Frontal cortex (tissue), 3 donors: ENCODE measurements at regions not wholly inside any gene's neighbourhood (a gene's known extent, or its start where the extent isn't known, plus 50 kb on each side); places are given as distances from the start of the nearest gene placed in this dataset.

Experiments
- DNase-seq, 2 donors: peaks; one replicate each; pipeline ENCODE4 v3.0.0; 2012; ENCODE audit warnings: low spot score in 2 of 2
- FAIRE-seq: peaks from 2 replicates; lab custom pipeline; 2012; peaks lifted over from hg19 to GRCh38; lab: Jason Lieb, UNC
- donor health status: control.
- donor health status: control.
- donor health status: control.

DNA sequence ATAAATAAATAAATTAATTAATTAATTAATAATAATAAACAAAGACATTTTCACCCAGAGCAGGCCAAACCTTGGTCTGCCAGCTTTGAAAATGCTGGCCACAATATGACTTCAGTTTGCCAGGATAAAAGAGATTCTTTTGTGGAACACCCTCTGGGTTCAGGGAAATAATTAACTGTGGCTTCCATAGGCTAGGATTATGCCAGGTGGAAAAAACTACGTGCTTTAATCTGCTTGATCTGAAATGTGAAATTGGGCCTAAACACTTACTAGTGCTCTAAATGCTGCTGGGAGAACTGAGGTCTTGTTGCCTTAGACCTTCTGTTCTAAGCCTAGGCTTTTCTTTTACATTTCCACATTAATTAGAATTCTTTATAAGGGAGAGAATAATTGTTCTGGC, 650.0 kb downstream of the DIAPH3 start:
- FAIRE-seq (no peak), DNase-seq (no peak)

DNA sequence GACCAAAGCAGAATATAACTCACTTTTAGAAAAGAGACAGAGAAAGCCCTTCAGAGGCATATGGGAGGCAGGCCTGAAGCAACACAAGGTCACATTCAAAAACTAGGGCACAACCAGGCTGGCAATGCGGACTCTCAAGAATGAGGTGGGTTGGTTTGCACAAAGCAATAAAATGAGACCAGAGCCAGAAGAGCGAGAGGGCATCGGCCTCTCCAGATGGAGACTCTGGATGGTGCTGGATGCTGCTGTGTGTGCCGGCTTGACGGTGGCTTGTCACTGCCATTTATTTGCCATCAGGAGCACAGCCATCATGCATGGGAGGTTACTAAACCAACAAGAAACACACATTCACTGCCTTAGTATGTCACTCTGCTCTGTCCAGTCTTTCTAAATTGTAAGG, 649.4 kb downstream of the DIAPH3 start:
- no peak for FAIRE-seq
- DNase-seq, result no peak

DNA sequence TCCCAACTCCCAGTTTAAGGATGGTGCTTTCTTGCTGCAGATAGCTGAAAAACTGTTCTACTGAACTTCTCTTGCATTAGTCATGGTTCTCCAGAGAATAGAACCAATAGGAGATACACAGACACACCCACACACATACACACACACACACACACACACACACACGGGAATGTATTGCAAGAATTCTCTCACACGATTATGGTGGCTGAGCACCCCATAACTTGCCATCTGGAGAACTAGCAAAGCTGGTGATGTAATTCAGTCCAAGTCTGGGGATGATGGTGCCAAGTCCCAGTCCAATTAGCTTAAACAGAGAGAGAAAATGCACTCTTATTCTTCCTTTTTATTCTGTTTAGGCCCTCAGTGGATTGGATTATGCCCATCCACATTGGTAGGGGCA, 643.9 kb downstream of the DIAPH3 start:
- no peak for DNase-seq
- no peak for FAIRE-seq

DNA sequence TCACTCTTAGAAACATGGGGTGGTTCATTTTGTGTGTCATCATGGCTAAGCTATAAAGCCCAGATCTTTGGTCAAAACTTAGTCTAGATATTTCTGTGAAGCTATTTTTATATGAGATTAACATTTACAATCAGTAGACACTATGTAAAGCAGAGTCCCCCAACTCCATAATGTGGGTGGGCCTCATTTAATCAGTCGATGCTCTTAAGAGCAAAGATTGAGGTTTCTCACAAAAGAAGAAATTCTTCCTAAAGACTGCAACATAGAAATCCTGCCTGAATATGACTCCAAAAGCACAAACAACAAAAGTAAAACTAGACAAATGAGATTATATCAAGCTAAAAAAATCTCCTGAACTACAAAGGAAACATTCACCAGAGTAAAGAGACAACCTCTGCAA, 642.2 kb downstream of the DIAPH3 start:
- no peak for DNase-seq
- no peak for FAIRE-seq

- DNase-seq, result no peak
- FAIRE-seq, result no peak
These were observed 641.1 kb downstream of the DIAPH3 start for GRCh38 chr13:59522652-59523051.

DNA sequence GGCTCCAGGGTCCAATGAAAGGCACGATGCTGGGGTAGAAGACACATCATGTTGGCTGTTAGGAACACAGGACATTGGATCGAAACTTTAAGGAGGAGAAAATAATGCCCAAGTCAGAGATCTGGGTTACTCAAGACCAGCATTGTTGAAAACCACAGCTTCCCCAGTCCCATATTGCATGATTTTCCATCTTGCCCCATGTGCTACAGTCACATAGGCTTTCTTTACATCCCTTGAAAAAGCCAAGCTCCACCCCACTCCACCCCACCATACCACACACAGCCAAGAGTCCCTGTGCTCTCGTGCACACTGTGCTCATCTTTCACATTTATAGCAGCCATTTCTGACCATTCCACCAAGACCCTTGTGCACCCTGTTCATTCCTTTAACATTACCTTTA, 636.2 kb downstream of the DIAPH3 start:
- FAIRE-seq (no peak), DNase-seq (no peak)

- FAIRE-seq (no peak), DNase-seq (peak; percentile 2 to 26)
These were observed 632.1 kb downstream of the DIAPH3 start for GRCh38 chr13:59531571-59532091.

DNA sequence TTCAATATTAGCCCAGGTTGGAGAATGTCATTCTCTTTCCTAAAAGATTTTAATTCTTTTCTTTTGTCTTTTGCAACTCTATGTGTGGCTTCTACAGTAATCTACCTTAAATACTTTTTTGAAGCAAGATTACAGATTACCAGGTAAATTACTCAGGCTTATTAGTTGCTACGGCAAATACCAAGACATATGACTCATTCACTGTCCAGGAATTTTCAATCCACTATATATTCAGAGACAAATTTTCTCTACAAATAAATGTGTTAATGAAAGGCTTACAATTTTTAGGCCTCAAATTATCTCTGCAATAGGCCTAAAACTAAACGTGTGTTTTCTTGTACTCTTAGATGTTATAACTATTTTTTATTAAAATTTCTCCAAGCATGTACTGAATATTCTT, 631.3 kb downstream of the DIAPH3 start:
- DNase-seq, result no peak
- FAIRE-seq, result no peak

- FAIRE-seq, result no peak
- DNase-seq, result no peak
These were observed 629.9 kb downstream of the DIAPH3 start for GRCh38 chr13:59533561-59534555.

DNA sequence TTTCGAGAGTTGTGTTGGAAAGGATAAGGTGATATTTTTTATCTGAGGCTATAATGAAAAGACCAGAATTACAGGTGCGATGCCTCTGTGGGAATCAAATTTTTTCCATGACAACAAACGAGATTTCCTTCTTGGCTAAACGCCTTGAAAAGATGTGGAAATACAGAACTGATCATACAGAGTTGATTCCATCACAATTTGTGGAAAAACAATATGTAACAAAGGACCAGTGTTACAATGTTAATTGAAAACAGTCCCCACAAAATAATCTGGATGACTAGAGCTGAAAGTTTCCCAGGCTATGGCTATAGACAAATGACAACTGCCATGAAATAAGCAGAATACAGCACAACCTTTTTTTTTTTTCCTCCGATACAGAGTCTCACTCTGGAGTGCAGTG, 628.9 kb downstream of the DIAPH3 start:
- FAIRE-seq, result no peak

DNA sequence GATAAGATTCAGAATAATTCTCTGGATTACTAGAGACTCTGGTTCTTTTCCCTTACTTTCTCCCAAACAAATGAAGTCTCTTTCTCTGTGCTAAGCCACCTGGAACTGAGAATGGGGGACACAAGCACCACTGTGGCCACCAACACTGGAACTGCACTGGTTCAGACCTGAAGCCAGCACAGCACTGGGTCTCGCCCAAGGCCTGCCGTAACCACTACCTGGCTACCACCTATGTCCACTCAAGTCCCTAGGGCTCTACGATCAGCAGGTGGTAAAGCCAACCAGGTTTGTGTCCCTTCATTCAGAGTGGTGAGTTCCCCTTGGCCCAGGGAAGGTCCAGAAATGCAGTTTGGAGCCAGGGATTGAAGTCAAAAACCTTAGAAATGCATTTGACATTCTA, 626.2 kb downstream of the DIAPH3 start:
- DNase-seq (no peak), FAIRE-seq (no peak)

More for the DNA sequence above, 628.9 kb downstream of the DIAPH3 start:
- no peak for DNase-seq

DNA sequence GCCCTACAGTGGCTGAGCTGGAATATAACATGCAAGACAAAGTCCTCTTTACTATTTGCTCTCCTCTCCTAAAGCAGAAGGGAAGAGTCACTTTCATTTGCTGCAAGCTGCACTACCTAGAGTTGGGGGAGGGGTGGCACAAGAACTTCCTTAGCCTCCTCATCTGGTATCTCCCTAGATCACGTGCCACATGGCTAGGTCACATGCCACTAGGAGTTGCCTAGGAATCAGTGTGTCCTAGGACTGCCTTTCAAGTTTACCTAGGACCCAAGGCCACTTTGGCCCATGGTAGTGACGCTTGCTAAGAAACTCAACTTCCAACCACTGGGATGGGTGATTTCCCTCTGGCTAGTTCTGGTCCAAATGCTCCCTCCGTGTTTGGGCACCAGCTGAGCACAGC, 625.2 kb downstream of the DIAPH3 start:
- DNase-seq (no peak), FAIRE-seq (no peak)

- DNase-seq (no peak), FAIRE-seq (no peak)
These were observed 621.4 kb downstream of the DIAPH3 start for GRCh38 chr13:59542303-59542702.

DNA sequence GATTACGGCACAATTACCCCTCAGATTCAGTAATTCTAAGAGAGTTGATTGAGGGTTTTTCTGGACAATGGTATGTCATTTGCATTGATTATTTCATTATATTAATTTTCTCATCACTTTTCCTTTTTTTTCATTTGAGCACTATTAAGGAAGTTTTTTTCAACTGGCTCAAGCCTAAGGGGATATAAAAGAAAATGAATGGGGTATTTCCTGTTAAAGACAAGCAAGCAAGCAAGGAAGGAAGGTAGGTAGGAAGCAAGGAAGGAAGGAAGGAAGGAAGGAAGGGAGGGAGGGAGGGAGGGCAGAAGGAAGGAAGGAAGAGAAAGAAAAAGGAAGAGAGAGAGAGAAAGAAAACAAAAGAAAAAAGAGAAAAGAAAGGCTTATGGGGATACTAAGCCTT, 620.3 kb downstream of the DIAPH3 start:
- DNase-seq, result no peak

DNA sequence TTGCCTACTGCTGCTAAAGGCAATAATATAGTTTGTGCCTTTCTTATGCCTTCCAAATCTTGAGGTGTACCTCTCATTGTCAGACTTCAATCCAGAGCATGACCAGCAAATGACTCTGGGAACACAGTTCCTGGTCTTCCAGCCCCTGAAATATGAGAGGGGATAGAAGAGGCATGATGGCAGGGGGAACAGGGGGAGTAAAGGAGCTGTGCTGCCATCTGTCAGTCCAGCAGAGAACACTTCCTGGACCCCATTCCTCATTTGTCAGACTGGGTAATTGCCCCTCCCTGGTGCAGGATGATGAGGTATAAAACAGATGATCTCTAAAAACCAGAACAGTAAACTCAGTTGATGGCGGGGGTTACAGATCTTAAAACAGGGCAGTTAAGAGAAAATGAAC, 618.7 kb downstream of the DIAPH3 start:
- no peak for DNase-seq
- FAIRE-seq, result no peak

More for the DNA sequence above, 620.3 kb downstream of the DIAPH3 start:
- FAIRE-seq, result no peak

GRCh38 chr13:59546178-59546577, 617.5 kb downstream of the DIAPH3 start:
- FAIRE-seq, result no peak

DNA sequence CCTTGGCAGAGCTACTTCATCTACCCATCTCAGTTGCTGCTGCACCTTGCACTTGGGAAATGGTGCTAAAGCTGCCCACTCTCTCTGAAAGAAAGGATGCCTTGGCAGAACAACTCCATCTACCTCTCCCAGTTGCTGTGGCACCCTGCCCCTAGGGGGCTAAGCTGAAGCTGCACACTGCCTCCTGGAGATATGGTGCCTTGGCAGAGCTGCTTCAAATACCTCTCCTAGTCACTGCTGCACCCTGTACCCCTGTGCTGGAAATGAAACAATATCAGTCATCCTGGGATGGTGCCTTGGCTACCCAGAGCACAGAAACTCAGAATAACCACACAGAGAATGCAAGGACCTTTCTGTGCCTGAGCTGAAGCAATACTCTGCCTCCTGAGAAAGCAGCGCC, 615.8 kb downstream of the DIAPH3 start:
- no peak for DNase-seq
- FAIRE-seq, result no peak

More at GRCh38 chr13:59546178-59546577, 617.5 kb downstream of the DIAPH3 start:
- DNase-seq, result no peak

DNA sequence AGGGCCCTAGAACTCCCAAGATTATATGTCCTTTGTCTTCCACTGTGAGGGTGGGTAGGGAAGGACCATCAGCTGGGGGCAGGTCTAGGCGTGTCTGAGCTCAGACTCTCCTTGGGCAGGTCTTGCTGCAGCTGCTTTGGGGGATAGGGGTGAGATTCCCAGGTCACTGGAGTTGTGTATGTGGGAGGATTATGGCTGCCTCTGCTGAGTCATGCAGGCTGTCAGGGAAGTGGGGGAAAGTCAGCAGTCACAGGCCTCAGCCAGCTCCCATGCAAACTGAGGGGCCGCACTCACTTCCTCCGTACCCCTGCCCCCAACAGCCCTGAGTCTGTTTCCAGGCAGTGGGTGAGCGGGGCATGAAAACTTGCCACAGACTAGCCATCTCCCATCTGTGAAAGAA, 600.8 kb downstream of the DIAPH3 start:
- DNase-seq, result no peak
- no peak for FAIRE-seq

- DNase-seq (no peak), FAIRE-seq (no peak)
These were observed 597.2 kb downstream of the DIAPH3 start for GRCh38 chr13:59566561-59566960.

DNA sequence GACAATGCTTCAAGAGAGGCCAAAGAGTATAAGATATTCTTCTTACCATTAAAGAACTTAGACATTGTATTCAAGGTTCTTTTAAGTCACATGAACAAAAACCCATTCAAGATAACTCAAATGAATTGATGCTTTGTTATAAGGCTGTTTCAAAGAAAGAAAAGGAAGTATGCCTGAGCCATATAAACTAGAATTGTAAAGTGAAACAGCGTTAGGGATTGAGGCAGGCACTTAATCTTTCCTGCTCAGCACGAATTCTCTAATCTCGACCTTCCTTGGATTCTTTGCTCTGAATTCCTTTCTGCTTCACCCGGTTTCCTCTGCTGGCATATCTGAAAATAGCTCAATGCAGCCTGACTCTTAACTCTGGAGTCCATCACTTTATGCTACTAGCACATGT, 595.4 kb downstream of the DIAPH3 start:
- DNase-seq, result no peak
- FAIRE-seq, result no peak

- FAIRE-seq (no peak), DNase-seq (no peak)
These were observed 593.5 kb downstream of the DIAPH3 start for GRCh38 chr13:59570204-59570603.
